HG03457 (cell line): ENCODE measurements at regions not wholly inside any gene's neighbourhood (a gene's known extent, or its start where the extent isn't known, plus 50 kb on each side); places are given as distances from the start of the nearest gene placed in this dataset.
"Not testable (repeated sequence)": the region's sequence is repeated elsewhere in the genome, so short reads cannot be mapped to it uniquely, and the experiment has no call there.

Source experiments
- ATAC-seq: cut with Tn5 transposase; IDR thresholded peaks from one replicate; pipeline ENCODE4 v1.9.1; 2021; ENCODE audit warnings: moderate number of reproducible peaks; ENCODE audit not compliant: unreplicated experiment

GRCh38 chr9:78707080-78707479 lies 410.2 kb downstream of the PSAT1 start:
- ATAC-seq = peak; percentile 41

GRCh38 chr9:78707481-78707991 lies 410.6 kb downstream of the PSAT1 start:
- peak; percentile 86 for ATAC-seq

GRCh38 chr9:78712903-78713613 lies 416.1 kb downstream of the PSAT1 start:
- ATAC-seq = no peak

GRCh38 chr9:78713614-78714405 lies 416.9 kb downstream of the PSAT1 start:
- ATAC-seq = no peak

GRCh38 chr9:78714576-78714975 lies 417.7 kb downstream of the PSAT1 start:
- no peak for ATAC-seq

- not testable (repeated sequence) for ATAC-seq
These were observed 422.1 kb downstream of the PSAT1 start for GRCh38 chr9:78719029-78719428.

- ATAC-seq = no peak
These were observed 428.0 kb downstream of the PSAT1 start for GRCh38 chr9:78724896-78725295.

- ATAC-seq = no peak
These were observed 428.6 kb downstream of the PSAT1 start for GRCh38 chr9:78725503-78725902.

GRCh38 chr9:78745331-78745730 lies 448.4 kb downstream of the PSAT1 start:
- ATAC-seq = no peak

- ATAC-seq = no peak
These were observed 449.1 kb downstream of the PSAT1 start for GRCh38 chr9:78746010-78746409.

- no peak for ATAC-seq
These were observed 456.1 kb downstream of the PSAT1 start for GRCh38 chr9:78753039-78753438.

- ATAC-seq = peak; percentile 63
These were observed 460.0 kb downstream of the PSAT1 start for GRCh38 chr9:78756813-78757510.

GRCh38 chr9:78763424-78763823 lies 466.5 kb downstream of the PSAT1 start:
- ATAC-seq = no peak

- no peak for ATAC-seq
These were observed 468.9 kb downstream of the PSAT1 start for GRCh38 chr9:78765861-78766260.

- ATAC-seq = no peak
These were observed 470.6 kb downstream of the PSAT1 start for GRCh38 chr9:78767490-78767889.

- ATAC-seq = no peak
These were observed 472.8 kb downstream of the PSAT1 start for GRCh38 chr9:78769690-78770089.

GRCh38 chr9:78775211-78775610 lies 478.3 kb downstream of the PSAT1 start:
- no peak for ATAC-seq

- ATAC-seq = no peak
These were observed 478.9 kb downstream of the PSAT1 start for GRCh38 chr9:78775696-78776295.

- no peak for ATAC-seq
These were observed 480.8 kb downstream of the PSAT1 start for GRCh38 chr9:78777747-78778146.

GRCh38 chr9:78778318-78778717 lies 481.4 kb downstream of the PSAT1 start:
- no peak for ATAC-seq

GRCh38 chr9:78778861-78779374 lies 482.0 kb downstream of the PSAT1 start:
- no peak for ATAC-seq
